GM12892 (cell line): ENCODE measurements at regions not wholly inside any gene's neighbourhood (a gene's known extent, or its start where the extent isn't known, plus 50 kb on each side); places are given as distances from the start of the nearest gene placed in this dataset.
"Not testable (repeated sequence)": the region's sequence is repeated elsewhere in the genome, so short reads cannot be mapped to it uniquely, and the experiment has no call there.

Source experiments
- DNase-seq: peaks from one replicate; pipeline ENCODE4 v3.0.0; 2011; ENCODE audit not compliant: insufficient read length
- FAIRE-seq: peaks from 2 replicates; lab custom pipeline; 2011; peaks lifted over from hg19 to GRCh38; lab: Jason Lieb, UNC
- POLR2A ChIP-seq: IDR thresholded peaks from 2 replicates; pipeline ENCODE4 v1.6.1; 2011; ENCODE audit warnings: low read depth, low read length, control low read depth
- POLR2AphosphoS5 ChIP-seq: IDR thresholded peaks from 2 replicates; pipeline ENCODE4 v1.6.1; 2011; ENCODE audit warnings: low read depth, low read length, control low read depth
- TAF1 ChIP-seq: IDR thresholded peaks from 2 replicates; pipeline ENCODE4 v1.6.1; 2011; ENCODE audit warnings: low read depth, mild to moderate bottlenecking, control low read depth, low read length, borderline replicate concordance

- no peak for DNase-seq
- FAIRE-seq: no peak
Observed at GRCh38 chr14:49057838-49058510, 528.2 kb downstream of the RPS29 start.

GRCh38 chr14:49056021-49056420 lies 530.2 kb downstream of the RPS29 start:
- no peak for TF ChIP-seq TAF1
- no peak for TF ChIP-seq POLR2AphosphoS5
- TF ChIP-seq POLR2A: no peak
- FAIRE-seq (no peak), DNase-seq (no peak)

More at GRCh38 chr14:49057838-49058510, 528.2 kb downstream of the RPS29 start:
- TF ChIP-seq POLR2A (no peak), TAF1 (no peak), POLR2AphosphoS5 (no peak)

- FAIRE-seq (no peak), DNase-seq (no peak)
- no peak for TF ChIP-seq POLR2AphosphoS5
Observed at GRCh38 chr14:49052521-49052920, 533.7 kb downstream of the RPS29 start.

GRCh38 chr14:49051328-49052060 lies 534.7 kb downstream of the RPS29 start:
- DNase-seq (no peak), FAIRE-seq (no peak)
- TF ChIP-seq POLR2AphosphoS5: no peak

- DNase-seq (no peak), FAIRE-seq (no peak)
- no peak for TF ChIP-seq POLR2AphosphoS5
Observed at GRCh38 chr14:49050822-49051221, 535.4 kb downstream of the RPS29 start.

GRCh38 chr14:49049711-49050110 lies 536.5 kb downstream of the RPS29 start:
- TF ChIP-seq TAF1 (no peak), POLR2AphosphoS5 (no peak), POLR2A (no peak)
- DNase-seq (no peak), FAIRE-seq (no peak)

- no peak for DNase-seq
- no peak for TF ChIP-seq TAF1
- no peak for TF ChIP-seq POLR2AphosphoS5
- TF ChIP-seq POLR2A: no peak
- FAIRE-seq: no peak
Observed at GRCh38 chr14:49044981-49045380, 541.2 kb downstream of the RPS29 start.

- FAIRE-seq: no peak
- no peak for DNase-seq
- TF ChIP-seq POLR2A: no peak
- TF ChIP-seq TAF1: no peak
- no peak for TF ChIP-seq POLR2AphosphoS5
Observed at GRCh38 chr14:49036984-49037516, 549.1 kb downstream of the RPS29 start.

GRCh38 chr14:49036266-49036665 lies 549.9 kb downstream of the RPS29 start:
- FAIRE-seq (no peak), DNase-seq (no peak)
- TF ChIP-seq POLR2AphosphoS5 (no peak), POLR2A (no peak), TAF1 (no peak)

- TF ChIP-seq POLR2AphosphoS5 (no peak), POLR2A (no peak), TAF1 (no peak)
- FAIRE-seq (no peak), DNase-seq (no peak)
Observed at GRCh38 chr14:49033131-49033530, 553.0 kb downstream of the RPS29 start.

GRCh38 chr14:49031710-49032109 lies 554.5 kb downstream of the RPS29 start:
- FAIRE-seq, DNase-seq: not testable (repeated sequence)

GRCh38 chr14:49019467-49020115 lies 566.6 kb downstream of the RPS29 start:
- DNase-seq (no peak), FAIRE-seq (no peak)
- no peak for TF ChIP-seq POLR2AphosphoS5
- TF ChIP-seq TAF1: no peak
- TF ChIP-seq POLR2A: no peak
